NCI-H1092 (cell line): ENCODE measurements at regions not wholly inside any gene's neighbourhood (a gene's known extent, or its start where the extent isn't known, plus 50 kb on each side); places are given as distances from the start of the nearest gene placed in this dataset.

ENCODE experiments used
- DNase-seq: peaks from one replicate; lab custom pipeline; 2025; lab: John Stamatoyannopoulos, UW

DNA sequence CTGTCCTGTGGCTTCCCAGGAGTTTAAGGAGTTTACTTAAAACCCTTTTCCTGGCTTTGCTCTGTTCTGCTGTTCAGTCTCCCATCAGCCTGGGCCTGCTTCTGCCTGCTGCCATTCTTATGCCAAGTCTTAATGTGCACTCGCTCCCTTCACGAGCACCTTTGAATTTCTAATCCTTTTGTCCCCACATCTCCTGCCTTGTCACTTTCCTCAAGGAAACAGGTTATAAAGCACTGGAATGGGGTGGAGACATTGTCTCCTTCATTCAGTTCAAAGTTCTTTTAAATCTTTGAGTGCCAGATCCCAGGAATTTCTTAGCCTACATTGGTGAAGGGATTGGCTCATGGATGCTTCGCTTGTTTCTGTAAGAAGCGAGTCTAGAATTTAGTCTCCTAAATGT lies 87.2 kb upstream of the LIFR start:
- DNase-seq, result no peak

DNA sequence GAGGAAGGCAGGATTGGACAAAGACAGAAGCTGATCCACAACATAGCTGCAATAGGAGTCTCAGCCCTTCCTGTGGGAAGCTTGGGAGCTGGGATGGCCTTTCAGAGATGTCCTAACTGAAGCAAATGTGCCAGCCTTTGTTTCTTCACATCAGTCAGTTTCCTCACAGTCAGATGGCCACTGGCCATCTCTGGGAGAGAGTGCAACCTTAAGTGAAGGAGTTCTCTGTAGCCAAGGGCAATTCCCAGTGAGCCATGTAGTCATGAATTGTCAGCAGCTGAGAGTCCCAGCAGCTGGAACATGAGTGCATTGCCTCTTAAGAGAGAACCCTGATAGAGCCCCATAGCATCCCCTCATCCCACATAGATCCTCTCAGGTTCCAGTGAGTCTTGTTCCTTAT lies 89.1 kb upstream of the LIFR start:
- no peak for DNase-seq

DNA sequence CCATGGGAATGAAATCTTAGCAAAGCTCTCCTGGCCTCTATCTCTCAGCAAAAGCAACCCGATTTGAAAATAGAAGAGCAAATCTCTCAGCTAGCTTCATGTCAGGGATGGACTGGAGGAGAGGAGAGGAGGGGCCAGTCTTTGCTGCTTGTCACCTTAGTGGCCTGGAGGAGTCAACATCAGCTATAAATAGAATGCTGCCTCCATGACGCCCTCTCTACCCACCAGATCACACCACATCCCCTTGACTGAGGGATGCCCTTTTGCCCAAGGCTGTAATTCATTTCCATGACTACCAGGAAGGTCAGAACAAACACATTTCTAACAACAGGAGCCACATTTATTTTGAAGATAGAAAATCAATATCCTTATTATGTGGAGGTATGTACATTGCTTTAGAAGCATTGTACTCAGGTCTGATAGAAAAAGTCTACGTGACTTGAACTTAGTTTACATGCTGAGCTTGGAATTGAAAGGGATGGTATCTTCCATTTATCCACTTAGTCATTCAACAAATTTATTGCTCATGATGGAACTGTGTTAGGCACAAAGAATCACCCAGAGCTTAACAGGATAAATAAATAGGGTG lies 92.4 kb upstream of the LIFR start:
- no peak for DNase-seq

DNA sequence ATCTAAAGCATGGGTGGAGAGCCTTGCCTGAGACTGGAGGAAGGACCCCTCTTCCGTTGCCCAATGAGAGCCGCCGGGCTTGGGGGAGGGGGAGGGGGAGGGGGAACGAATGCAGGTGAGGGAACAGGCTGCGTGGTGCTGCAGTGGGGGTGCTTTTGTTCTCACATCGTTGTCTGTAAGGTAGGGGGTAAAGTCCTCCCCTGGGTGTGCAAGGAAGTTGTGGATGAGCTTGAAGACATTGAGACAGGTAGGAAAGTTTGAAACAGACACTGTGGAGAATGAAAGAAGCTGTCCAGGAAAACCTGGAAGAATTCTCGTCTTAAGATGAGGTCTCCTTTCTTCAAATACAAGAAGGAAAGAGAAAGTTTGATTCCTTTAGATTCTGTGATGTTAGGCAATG lies 94.1 kb upstream of the LIFR start:
- no peak for DNase-seq

DNA sequence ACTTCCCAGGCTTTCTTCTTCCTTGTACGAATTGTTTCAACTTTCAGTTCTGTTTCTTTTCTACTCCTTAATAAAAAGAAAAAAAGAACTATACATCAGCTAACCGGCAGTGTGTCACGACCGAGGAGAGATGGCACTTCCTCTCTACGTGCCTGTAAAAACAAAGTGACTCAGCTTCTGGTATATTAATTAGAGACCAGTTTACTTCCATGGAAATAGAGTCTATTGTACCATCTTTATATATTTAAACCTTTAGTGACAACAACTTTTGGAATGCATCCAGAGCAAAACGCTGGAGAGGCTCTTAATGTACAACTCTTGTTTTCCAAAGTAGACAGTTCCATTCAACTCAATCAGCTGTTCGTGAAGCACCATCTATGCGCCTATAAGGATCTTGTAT lies 94.5 kb upstream of the LIFR start:
- no peak for DNase-seq

DNA sequence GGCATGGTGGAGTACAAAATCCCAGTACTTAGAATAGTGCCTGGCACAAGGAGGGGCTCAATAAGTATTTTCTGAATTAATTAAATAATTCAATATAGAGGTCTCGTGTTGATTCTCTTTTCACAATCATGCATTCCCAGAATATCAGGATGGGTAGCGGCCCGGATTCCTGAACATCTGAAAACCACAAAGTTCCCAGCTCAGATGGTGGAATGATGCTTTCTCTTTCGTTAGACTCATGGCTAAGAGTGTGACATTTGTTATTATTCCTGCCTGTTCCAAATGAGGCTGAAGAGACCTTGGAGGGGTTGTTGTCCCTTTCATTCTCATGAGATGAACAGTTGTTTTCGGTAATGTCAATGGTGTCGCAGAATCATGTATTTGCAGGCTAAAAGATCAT lies 95.4 kb upstream of the LIFR start:
- DNase-seq, result no peak

DNA sequence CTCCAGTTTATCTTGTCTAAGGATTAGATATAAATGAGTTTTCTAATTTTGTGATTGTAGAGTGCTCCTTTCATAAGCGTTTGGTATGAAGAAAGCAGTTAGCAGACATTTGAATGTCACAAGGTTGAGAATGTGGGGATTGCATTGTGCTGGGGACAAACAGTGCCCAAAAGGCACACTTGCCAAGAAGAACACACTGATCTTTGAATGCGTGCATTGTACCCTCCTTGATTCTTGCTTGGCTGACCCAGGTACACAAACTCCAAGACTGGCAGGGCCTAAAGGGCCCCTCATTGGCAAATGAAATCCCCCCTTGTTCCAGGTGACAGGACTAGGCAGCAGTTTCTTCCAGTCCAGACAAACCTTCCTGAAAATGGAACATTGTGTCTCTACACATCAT lies 96.9 kb upstream of the LIFR start:
- no peak for DNase-seq

DNA sequence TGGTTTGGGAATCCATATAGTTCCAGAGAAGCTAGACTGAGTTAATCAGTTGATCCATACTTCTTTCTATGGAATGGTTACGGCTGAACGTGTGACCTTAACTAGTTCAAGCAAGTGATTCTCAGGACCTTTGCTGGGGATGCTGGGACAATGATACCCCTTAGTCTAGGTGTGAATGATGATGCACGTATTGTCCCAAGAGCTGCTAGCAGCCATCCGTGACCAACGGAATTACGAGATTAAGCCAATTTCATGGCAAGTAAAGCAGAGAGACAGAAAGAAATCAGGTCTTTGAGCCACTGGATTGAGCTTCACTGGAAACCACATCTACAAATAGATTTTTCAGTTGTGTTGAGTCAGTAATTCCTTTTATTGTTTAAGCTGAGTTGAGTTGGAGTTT lies 99.2 kb upstream of the LIFR start:
- no peak for DNase-seq

DNA sequence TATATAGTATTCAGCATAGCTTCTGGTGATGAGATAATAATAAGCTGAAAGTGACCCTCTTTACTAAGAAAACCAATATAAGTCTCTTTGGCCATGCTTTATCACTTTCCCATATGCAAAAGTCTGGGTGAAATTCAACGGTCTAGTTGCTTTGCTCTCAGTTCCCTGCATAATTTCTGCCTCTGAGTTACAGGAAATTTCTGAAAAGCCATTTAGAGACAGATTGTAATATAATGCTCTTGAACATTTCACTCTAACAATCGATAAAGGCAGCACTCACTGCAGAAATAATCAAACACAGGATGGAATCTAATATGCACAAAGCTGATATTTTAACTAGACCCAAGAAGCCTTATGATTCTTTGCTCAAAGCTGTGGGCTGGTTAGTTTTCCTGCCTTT lies 100.1 kb upstream of the LIFR start:
- DNase-seq, result no peak

DNA sequence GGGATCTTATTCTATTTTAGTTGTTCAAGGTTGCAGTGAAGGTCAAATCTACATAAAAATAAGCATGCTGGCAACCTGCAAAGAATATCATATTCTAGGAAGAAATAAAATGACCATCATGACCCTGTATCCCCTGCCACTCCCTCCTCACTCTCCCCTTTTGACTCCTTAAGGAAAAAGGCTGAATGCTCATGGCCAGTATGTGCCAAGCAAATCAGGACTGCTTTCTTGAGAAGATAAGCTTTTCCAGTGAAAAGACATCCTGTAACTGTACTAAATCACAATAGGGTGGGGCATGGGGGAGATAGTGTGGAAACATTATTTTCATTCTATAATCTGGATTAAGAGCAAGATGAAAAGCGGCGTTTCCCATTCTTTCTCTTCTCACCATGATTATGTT lies 100.6 kb upstream of the LIFR start:
- no peak for DNase-seq

DNA sequence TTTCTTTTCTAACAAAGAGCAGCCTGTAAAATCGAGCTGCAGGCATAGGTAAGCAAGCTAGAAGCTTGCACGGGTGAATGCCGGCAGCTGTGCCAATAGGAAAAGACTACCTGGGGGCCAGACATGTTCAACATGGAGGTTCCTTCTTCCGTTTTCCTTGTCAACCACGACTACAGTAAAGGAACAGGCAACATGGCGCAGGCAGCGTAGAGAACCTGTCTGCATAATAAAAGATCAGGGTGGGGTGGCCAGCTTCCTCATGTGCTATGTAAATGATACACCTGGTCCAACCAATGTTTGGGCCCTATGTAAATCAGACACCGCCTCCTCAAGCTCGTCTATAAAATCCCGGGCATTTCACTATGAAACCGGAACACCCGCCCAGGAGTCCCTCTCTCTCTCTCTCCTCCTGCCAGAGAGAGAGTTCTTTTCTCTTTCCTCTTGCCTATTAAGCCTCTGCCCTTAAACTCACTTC lies 103.8 kb upstream of the LIFR start:
- peak; percentile 97 for DNase-seq

DNA sequence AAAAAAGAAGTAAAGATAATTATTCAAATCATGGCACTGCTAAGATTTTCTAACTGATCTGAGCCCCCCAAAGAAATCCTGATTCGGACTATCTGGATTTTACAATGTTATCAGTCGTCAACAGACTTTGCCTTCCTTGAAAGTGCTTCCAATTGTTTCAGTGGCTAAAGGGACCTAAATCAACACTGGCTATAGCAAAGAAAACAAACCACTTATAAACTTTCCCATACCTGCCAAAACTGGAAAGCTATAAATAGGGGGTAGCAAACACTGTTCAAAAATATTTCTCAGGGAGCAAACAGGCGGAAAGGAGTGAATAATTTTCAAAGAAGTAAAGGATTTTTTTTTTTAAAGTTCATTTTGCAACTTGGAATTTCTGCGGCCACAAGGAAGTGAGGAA lies 105.6 kb upstream of the LIFR start:
- DNase-seq, result no peak

DNA sequence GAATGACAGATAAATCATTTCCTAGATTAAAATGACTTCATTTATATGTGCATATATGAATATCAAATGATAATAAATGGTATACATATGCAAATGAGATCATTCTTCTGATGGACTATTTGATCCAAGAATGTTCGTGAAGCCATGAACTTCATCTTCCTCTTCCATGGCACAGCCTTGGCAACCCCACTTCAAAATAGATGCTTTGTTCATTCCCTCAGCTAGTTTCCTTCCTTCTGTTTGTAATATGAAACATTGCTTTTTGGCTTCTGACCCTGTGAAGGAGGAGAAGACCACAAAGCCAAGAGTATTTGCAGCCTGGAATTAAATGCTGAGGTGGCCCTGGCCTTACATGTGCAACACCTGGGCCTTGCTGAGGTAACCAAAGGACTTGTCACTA lies 106.8 kb upstream of the LIFR start:
- no peak for DNase-seq

DNA sequence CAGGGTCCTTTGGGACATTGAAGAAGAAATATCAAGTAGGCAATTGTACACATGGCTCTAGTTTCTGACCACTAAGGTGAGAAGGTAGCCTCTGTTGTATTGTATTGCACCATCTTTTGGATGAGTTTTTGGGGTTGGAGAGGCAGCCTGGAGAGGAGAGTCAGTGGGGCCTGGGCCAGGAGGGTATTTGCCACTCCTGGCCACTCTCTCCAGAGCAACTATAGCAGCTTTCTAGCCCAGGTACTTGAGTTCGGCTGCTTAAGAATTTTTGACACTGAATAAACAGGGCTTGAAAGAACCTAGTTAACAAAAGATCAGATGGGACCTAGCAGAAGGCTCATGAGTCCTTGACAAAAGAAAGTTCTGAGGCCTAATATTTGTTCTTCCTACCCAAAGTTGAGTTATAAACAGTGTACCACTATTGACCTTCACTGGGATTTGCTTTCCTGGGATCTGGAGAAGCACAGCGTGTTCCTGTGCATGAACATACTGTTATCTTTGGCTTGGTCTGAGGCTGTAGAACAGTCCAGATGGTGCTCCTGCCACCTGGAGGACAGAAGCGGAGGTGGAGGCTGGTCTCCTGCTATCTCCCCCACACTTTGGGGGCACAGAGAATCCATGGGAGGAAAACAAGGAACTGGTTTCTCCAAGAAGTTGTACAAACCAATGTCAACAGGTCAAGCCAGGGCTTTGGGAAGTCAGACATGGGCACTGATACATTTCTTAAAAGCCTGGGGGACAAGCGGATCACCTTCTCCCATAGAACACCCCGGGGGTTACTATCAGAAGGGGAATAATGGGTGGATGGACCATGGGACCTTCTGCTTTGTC lies 110.4 kb upstream of the LIFR start:
- peak; percentile 6 for DNase-seq

DNA sequence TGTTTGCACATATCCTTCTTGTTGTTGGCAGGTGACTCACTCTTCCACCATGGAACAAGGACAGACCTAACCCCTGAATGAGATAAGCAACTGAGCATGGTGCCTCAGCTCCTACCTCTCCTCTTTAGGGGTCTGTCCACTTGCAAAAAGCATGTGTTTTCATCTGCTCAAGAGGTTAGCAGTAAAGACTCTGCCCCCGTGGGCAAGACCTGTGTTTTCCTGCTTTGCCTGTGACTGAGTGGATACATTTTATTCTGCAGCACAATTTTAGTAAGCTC lies 111.0 kb upstream of the LIFR start:
- no peak for DNase-seq

DNA sequence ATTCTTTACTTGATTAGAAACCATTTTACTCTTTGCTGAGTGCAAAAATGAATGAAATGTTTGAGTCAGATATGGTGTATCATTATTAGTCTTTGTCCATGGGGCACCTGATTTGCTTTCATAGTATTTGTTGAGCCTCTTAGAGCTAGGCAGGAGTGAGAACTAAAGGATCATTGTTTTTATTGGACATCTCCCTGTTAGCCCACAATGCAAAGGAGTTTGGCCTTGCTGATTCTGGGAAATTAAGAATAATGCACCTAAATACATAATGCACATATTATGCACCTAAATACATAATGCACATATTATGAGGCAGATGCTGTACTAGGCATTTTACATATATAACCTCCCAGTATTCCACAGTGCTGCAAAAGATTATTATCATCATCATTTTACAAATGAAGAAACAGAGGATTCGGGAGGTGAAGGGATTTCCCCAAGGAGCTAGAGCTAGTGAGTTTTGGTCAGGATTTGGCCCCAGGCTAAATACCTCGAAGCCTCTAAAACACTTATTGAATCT lies 113.0 kb upstream of the LIFR start:
- no peak for DNase-seq

DNA sequence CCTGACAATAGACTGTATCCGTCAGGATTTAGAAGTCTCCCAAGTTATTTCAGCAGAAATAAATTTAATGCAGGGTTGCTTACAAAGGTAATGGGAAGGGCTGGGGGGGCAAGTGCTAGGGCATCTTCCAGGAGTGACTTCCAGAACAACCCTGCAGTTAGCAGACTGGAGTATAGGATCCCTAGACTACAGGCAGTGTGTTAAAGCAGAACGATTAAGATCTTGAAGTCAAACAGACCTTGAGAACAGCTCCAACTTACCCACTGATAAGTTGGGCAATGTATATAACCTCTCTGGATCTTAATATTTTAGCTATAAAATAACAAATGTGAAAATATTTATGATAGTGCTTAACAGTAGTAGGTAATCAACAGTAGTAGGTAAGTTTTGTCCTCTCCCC lies 113.6 kb upstream of the LIFR start:
- no peak for DNase-seq

DNA sequence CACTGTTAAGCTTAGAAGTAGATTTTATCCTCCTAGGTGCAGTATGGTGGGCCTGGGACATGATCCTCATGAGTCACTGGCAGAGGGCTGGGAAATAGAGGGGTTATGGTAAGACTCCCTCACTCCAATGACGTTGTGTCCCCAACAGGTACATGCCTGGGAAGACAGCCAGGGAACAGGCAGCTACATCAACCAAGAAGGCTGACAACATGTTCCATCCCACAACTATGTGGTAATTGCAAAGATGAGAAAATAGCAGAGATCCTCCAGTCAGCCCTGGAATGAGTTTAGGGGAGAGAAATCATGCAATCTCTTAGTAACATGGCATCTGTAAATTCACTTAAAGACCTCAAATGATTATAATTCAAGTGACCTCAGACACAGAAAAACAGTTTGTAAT lies 114.4 kb upstream of the LIFR start:
- DNase-seq, result no peak

DNA sequence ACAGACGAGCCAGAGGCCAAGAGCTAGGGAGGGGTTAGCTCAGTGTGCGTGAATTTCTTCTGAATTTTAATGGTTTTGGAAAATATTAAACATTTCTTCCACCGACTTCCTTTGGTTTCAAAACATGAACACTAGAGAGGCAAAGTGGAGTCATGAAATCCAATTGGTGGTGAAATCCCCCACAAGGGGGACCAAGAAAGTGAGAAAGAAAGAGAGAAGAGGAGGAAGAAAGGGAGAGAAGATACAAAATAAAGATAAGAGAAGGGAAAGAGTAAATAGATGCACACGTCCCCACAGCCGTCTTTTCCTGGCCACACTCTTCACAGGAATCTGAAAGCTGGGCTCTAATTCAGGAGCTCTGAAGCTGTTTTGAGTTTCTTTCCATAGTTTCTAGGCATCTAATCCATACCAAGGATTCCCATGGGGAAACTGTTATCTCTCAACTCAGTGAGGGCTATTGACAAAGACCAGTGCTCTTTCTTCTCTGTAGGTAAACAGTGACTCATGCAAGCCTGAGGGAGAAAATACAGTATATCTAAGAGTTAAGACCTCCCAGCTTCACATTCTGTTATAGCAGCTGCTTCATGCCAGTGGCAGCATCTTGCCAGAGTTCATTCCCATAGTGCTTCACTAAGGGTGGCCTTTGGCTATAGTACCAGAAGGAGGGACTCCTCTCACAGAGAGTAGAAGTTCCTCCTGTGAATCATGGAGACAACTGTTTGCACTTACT lies 115.8 kb upstream of the LIFR start:
- DNase-seq, result no peak

DNA sequence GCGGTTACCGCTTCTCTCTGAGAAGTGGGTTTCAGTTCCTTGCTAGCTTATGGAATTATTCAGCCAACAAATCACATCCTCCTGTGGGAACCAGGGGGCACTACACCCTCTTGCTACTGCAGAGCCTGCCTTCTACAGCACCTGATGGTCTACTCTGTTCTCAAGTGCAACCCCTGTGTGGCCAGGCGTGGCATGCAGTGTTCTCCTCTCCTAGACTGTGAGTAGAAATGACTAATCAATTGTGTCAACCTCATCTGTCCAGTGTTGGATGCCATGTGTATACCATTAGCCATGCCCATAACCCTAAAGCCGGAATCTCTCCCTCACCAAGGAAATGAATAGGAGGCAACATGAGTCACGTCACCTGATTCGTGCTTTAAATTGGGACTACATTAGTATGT lies 117.2 kb upstream of the LIFR start:
- no peak for DNase-seq

DNA sequence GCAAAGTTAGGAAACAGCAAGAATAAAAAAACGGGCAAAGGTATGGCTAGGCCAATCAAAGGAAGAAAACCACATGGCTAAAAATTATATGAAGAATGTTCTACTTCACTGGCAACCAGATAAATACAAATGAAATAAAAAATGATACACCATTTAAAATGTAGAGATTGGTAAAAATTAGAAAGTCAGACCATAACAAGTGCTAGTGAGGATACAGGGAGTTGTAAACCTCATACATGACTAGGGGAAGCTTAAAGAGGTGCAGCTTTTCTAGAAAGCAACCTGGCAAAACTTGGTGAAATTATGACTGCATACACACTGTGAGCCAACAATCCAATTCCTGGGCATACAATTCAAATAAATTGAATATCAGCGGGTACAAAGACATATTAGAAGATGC lies 119.0 kb upstream of the LIFR start:
- DNase-seq, result no peak

DNA sequence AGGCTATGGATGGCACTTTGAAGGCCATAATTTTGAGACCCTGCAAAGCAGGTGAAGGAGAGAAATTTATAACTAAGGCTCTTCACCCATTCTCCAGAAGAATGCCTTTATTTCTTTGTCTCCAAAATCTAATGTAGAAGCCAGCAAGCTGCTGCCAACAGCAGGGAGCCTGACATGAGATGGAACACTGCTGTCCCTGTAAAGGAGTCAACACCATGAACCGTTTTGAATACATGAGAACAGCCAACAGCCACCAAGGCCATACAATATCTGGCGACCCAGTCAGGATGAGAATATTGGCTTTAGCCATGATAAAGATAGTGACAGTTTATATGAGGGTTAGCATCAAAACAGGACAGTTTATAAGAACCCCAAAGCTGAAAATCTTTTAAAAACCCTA lies 121.2 kb upstream of the LIFR start:
- no peak for DNase-seq

DNA sequence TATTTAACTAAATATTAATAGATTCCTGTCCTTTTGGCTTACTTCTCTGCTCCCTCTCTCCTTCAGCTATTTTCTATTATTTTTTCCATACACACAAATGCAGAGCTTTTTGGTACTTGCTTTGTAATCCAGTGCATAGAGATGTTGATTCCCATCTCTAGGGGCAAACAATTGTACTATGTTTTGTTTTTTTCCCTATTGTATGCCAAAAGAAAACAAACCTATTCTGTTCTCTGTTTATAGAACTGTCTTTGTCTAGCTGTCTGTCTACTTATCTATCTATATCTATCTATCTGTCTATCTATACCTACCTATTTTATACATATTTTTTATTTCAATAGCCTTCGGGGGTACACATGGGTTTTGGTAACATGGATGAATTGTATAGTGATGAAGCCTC lies 121.6 kb upstream of the LIFR start:
- DNase-seq, result no peak
